ACHN (cell line): ENCODE measurements at regions not wholly inside any gene's neighbourhood (a gene's known extent, or its start where the extent isn't known, plus 50 kb on each side); places are given as distances from the start of the nearest gene placed in this dataset.
A peak's percentile ranks its signal among the peaks of the same experiment; 100 is the strongest.

Source experiments
- DNase-seq: peaks from one replicate; pipeline ENCODE4 v3.0.0-alpha.2; 2015
- in situ Hi-C: cut with HindIII; loops from 2 replicates; pipeline ENCODE4 v1.10.0; 2017; ENCODE audit warnings: low sequenced_read_pairs, low pct_ligation_motif_present, low pct_unique_long_range_greater_than_20kb

- in situ Hi-C loops: no loop called here
- DNase-seq: no peak
Observed at GRCh38 chr16:86923656-86924055, 345.3 kb downstream of the FOXL1 start.

GRCh38 chr16:86924537-86924936 lies 346.2 kb downstream of the FOXL1 start:
- no peak for DNase-seq
- in situ Hi-C loops: no loop called here

- DNase-seq: no peak
- in situ Hi-C loops: no loop called here
Observed at GRCh38 chr16:86925067-86925791, 346.9 kb downstream of the FOXL1 start.

GRCh38 chr16:86926181-86927094 lies 348.1 kb downstream of the FOXL1 start:
- no peak for DNase-seq
- in situ Hi-C loops: no loop called here

GRCh38 chr16:86927699-86928098 lies 349.4 kb downstream of the FOXL1 start:
- no peak for DNase-seq

GRCh38 chr16:86928523-86929011 lies 350.2 kb downstream of the FOXL1 start:
- in situ Hi-C loops: no loop called here
- DNase-seq: no peak

More at GRCh38 chr16:86927699-86928098, 349.4 kb downstream of the FOXL1 start:
- in situ Hi-C loops: no loop called here

- no peak for DNase-seq
- in situ Hi-C loops: no loop called here
Observed at GRCh38 chr16:86929057-86929871, 350.9 kb downstream of the FOXL1 start.

GRCh38 chr16:86930001-86930400 lies 351.7 kb downstream of the FOXL1 start:
- no peak for DNase-seq
- in situ Hi-C loops: no loop called here

GRCh38 chr16:86930663-86931373 lies 352.5 kb downstream of the FOXL1 start:
- DNase-seq: no peak
- in situ Hi-C loops: no loop called here

GRCh38 chr16:86931410-86931941 lies 353.1 kb downstream of the FOXL1 start:
- in situ Hi-C loops: no loop called here
- peak; percentile 22 for DNase-seq

GRCh38 chr16:86932130-86932982 lies 354.0 kb downstream of the FOXL1 start:
- in situ Hi-C loops: no loop called here
- DNase-seq: no peak

GRCh38 chr16:86934581-86935375 lies 356.4 kb downstream of the FOXL1 start:
- no peak for DNase-seq
- in situ Hi-C loops: no loop called here

- DNase-seq: no peak
Observed at GRCh38 chr16:86939609-86940008, 361.3 kb downstream of the FOXL1 start.

GRCh38 chr16:86941731-86942130 lies 363.4 kb downstream of the FOXL1 start:
- no peak for DNase-seq
- in situ Hi-C loops: no loop called here

More at GRCh38 chr16:86939609-86940008, 361.3 kb downstream of the FOXL1 start:
- in situ Hi-C loops: no loop called here

- in situ Hi-C loops: no loop called here
- DNase-seq: no peak
Observed at GRCh38 chr16:86942151-86943051, 364.1 kb downstream of the FOXL1 start.
